HL-60 (cell line): ENCODE measurements at regions not wholly inside any gene's neighbourhood (a gene's known extent, or its start where the extent isn't known, plus 50 kb on each side); places are given as distances from the start of the nearest gene placed in this dataset.

Source experiments
- DNase-seq, 2 experiments: peaks; one replicate each; pipeline ENCODE4 v3.0.0-alpha.2; 2010 to 2020; ENCODE audit warnings: low read depth in 1 of 2, low spot score in 1 of 2
- H3K27ac ChIP-seq: fragments of 250-450 bp; sonication (Bioruptor Pico); replicated peaks from 2 replicates; pipeline ENCODE4 v1.5.1; 2020; ENCODE audit warnings: mild to moderate bottlenecking, moderate library complexity
- H3K27me3 ChIP-seq: fragments of 250-450 bp; sonication (Bioruptor Pico); 2 replicates; pipeline ENCODE4 v1.5.1; 2021; ENCODE audit warnings: mild to moderate bottlenecking, moderate library complexity; ENCODE audit not compliant: insufficient read depth, poor library complexity, severe bottlenecking
- H3K4me3 ChIP-seq: replicated peaks from 2 replicates; pipeline ENCODE4 v1.5.1; 2011; ENCODE audit warnings: mild to moderate bottlenecking, control low read depth, low read length; ENCODE audit not compliant: insufficient read depth
- GABPA ChIP-seq: IDR thresholded peaks from 2 replicates; pipeline ENCODE4 v1.6.1; 2012; ENCODE audit warnings: low read depth
- POLR2AphosphoS5 ChIP-seq: IDR thresholded peaks from 2 replicates; pipeline ENCODE4 v1.6.1; 2012; ENCODE audit warnings: low read depth
- SPI1 ChIP-seq: IDR thresholded peaks from 2 replicates; pipeline ENCODE4 v1.6.1; 2012; ENCODE audit warnings: low read depth, mild to moderate bottlenecking, borderline replicate concordance
- TF ChIP-seq, protein P1 (sequence below): IDR thresholded peaks from one replicate; pipeline ENCODE4 v1.5.1; 2011; ENCODE audit warnings: low read length, control low read depth, inconsistent platforms; ENCODE audit not compliant: insufficient read depth
- TF ChIP-seq, protein P2 (sequence below): IDR thresholded peaks from 2 replicates; pipeline ENCODE4 v1.6.1; 2012; ENCODE audit warnings: low read depth; ENCODE audit not compliant: insufficient replicate concordance

DNA sequence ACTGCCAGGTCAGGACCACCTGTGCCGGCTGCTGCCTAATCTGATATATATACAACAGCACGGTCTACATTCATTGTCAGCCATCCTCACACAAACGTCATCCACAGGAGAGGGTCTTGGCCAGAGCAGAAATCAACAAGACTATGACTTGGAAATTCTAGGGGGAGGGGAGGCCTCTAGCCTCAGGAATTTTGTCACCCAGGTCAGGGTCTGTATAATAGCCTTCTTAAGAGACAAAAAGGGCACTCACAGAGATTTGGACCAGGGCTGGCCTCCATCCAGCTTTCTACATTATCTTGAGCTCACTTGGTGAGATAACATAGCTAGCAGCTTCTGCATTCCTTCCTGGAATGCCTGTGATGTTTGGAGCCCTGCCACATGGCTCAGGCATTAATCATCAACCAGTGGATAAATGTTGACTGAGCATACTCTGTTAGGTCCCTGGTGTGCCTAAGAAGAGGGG lies 50.4 kb upstream of the CTIF start:
- TF ChIP-seq SPI1 (no peak), GABPA (no peak), POLR2AphosphoS5 (no peak)
- TF ChIP-seq, protein P1, sequence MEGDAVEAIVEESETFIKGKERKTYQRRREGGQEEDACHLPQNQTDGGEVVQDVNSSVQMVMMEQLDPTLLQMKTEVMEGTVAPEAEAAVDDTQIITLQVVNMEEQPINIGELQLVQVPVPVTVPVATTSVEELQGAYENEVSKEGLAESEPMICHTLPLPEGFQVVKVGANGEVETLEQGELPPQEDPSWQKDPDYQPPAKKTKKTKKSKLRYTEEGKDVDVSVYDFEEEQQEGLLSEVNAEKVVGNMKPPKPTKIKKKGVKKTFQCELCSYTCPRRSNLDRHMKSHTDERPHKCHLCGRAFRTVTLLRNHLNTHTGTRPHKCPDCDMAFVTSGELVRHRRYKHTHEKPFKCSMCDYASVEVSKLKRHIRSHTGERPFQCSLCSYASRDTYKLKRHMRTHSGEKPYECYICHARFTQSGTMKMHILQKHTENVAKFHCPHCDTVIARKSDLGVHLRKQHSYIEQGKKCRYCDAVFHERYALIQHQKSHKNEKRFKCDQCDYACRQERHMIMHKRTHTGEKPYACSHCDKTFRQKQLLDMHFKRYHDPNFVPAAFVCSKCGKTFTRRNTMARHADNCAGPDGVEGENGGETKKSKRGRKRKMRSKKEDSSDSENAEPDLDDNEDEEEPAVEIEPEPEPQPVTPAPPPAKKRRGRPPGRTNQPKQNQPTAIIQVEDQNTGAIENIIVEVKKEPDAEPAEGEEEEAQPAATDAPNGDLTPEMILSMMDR = no peak
- TF ChIP-seq, protein P2, sequence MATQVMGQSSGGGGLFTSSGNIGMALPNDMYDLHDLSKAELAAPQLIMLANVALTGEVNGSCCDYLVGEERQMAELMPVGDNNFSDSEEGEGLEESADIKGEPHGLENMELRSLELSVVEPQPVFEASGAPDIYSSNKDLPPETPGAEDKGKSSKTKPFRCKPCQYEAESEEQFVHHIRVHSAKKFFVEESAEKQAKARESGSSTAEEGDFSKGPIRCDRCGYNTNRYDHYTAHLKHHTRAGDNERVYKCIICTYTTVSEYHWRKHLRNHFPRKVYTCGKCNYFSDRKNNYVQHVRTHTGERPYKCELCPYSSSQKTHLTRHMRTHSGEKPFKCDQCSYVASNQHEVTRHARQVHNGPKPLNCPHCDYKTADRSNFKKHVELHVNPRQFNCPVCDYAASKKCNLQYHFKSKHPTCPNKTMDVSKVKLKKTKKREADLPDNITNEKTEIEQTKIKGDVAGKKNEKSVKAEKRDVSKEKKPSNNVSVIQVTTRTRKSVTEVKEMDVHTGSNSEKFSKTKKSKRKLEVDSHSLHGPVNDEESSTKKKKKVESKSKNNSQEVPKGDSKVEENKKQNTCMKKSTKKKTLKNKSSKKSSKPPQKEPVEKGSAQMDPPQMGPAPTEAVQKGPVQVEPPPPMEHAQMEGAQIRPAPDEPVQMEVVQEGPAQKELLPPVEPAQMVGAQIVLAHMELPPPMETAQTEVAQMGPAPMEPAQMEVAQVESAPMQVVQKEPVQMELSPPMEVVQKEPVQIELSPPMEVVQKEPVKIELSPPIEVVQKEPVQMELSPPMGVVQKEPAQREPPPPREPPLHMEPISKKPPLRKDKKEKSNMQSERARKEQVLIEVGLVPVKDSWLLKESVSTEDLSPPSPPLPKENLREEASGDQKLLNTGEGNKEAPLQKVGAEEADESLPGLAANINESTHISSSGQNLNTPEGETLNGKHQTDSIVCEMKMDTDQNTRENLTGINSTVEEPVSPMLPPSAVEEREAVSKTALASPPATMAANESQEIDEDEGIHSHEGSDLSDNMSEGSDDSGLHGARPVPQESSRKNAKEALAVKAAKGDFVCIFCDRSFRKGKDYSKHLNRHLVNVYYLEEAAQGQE = no peak
- H3K4me3 ChIP-seq = no peak overlapping the region
- H3K27me3 ChIP-seq = no peaks in the 10 kb centered on the region
- DNase-seq = no peak
- H3K27ac ChIP-seq = no peak overlapping the region

DNA sequence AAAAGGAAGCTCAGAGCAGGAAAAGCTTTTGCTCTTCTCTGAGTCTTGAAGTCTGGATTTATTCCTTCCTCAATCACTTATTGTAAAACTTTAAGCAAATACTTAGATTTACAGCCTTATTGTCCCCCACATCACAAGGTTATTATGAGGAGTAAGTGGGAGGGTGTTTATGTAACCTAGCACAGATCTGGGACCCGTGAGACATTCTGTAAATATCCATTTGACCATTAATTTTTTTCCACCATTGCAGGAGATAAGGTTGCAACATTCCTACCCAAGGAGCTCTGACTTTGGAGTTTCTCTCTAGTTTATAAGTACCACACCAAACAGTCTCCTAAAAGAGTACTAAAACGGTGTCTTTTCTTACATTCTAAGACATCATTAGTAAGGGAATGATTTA lies 52.1 kb upstream of the CTIF start:
- DNase-seq = no peak
- H3K27ac ChIP-seq = no peak overlapping the region
- no peaks in the 10 kb centered on the region for H3K27me3 ChIP-seq
- H3K4me3 ChIP-seq = no peak overlapping the region
- TF ChIP-seq POLR2AphosphoS5 (no peak), SPI1 (no peak), GABPA (no peak)
- TF ChIP-seq, protein P1 = no peak
- TF ChIP-seq, protein P2 = no peak

DNA sequence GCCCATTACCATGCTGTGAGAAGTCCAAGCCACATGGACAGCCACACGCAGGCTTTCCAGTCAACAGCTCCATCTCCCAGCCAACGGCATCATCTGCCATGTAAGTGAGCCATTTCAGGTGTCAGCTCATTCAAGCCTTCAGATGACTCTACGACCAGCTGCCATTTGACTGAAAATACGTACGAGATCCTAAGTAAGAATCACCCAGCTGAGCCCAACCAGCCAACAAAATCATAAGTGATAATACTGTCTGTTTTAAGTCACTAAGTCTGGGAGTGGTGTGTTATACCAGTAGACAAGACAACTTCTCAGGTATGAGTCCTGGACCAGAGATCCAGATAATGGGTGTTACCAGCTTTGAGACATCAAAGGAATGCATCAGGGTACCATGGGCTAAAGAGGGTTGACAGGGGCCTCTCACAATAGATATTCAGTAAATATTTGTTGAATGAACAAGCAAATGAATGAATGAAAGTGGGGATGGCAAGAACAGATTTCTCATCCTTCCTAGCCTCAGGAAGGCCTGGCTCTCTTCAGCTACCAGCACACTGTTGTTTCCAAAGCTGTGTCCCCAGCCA lies 52.9 kb upstream of the CTIF start:
- Histone ChIP-seq H3K4me3 (no peak overlapping the region), H3K27ac (no peak overlapping the region), H3K27me3 (no peaks in the 10 kb centered on the region)
- no peak for DNase-seq
- TF ChIP-seq POLR2AphosphoS5 (no peak), SPI1 (no peak), GABPA (no peak)
- TF ChIP-seq, protein P1 = no peak
- TF ChIP-seq, protein P2 = no peak
